Small intestine (tissue), 7 donors: ENCODE measurements at regions not wholly inside any gene's neighbourhood (a gene's known extent, or its start where the extent isn't known, plus 50 kb on each side); places are given as distances from the start of the nearest gene placed in this dataset.

Experiments
- DNase-seq, 2 donors: peaks; one replicate each; pipeline versions ENCODE4 v3.0.0 to v3.0.0-alpha.2; 2013
- FAIRE-seq: peaks from 2 replicates; lab custom pipeline; 2012; peaks lifted over from hg19 to GRCh38; lab: Jason Lieb, UNC
- H3K27ac ChIP-seq, 3 donors: one replicate each; pipeline ENCODE4 v1.5.1; 2013; ENCODE audit warnings: low read length in 2 of 3, mild to moderate bottlenecking in 2 of 3, control low read depth in 1 of 3, inconsistent platforms in 1 of 3, low read depth in 1 of 3, moderate library complexity in 1 of 3
- H3K27me3 ChIP-seq, 3 donors: one replicate each; pipeline ENCODE4 v1.6.1; 2013; ENCODE audit warnings: low read length in 3 of 3, inconsistent platforms in 1 of 3; ENCODE audit not compliant: control insufficient read depth in 3 of 3, insufficient read depth in 3 of 3
- H3K36me3 ChIP-seq, 3 donors: one replicate each; pipeline ENCODE4 v1.6.1; 2013; ENCODE audit warnings: low read length in 3 of 3, inconsistent platforms in 1 of 3, low read depth in 1 of 3, mild to moderate bottlenecking in 1 of 3, moderate library complexity in 1 of 3; ENCODE audit not compliant: control insufficient read depth in 3 of 3, insufficient read depth in 2 of 3
- H3K4me1 ChIP-seq, 3 donors: one replicate each; pipeline ENCODE4 v1.6.1; 2013; ENCODE audit warnings: low read length in 2 of 3, inconsistent platforms in 1 of 3, low read depth in 1 of 3, mild to moderate bottlenecking in 1 of 3, moderate library complexity in 1 of 3; ENCODE audit not compliant: control insufficient read depth in 3 of 3, insufficient read depth in 2 of 3
- H3K4me3 ChIP-seq, 3 donors: one replicate each; pipeline ENCODE4 v1.5.1; 2013; ENCODE audit warnings: low read length in 3 of 3, control low read depth in 1 of 3, inconsistent platforms in 1 of 3, low read depth in 1 of 3, mild to moderate bottlenecking in 1 of 3, moderate library complexity in 1 of 3
- H3K9me3 ChIP-seq, 2 donors: one replicate each; pipeline ENCODE4 v1.6.1; 2013; ENCODE audit warnings: low read depth in 1 of 2, low read length in 1 of 2; ENCODE audit not compliant: control insufficient read depth in 2 of 2, insufficient read depth in 1 of 2
- WGBS, 3 donors: extraction: QIAGEN DNeasy Blood & Tissue Kit; methylation state at CpG; one replicate each; pipeline ENCODE4 v1.1.7; 2013; 5-methylcytosine and 5-hydroxymethylcytosine counted together
- donor health status: healthy with polysubstance abuse.
- donor health status: control.
- donor health status: control.
- donor health status: Bipolar disorder and iron deficiency.
- donor health status: healthy.

- no peak overlapping the region for H3K4me3 ChIP-seq
- H3K27ac ChIP-seq = no peak overlapping the region
- H3K27me3 ChIP-seq = no peaks in the 10 kb centered on the region
- FAIRE-seq (no peak), DNase-seq (no peak)
- no peaks in the 10 kb centered on the region for H3K36me3 ChIP-seq
- no peaks in the 10 kb centered on the region for H3K9me3 ChIP-seq
- H3K4me1 ChIP-seq = peaks cover 0 to 4% (median 0%) of the 10 kb centered on the region in 3 donors
These were observed 74.2 kb upstream of the SLC12A2 start for GRCh38 chr5:128009403-128009802.

GRCh38 chr5:128011339-128011738 lies 72.2 kb upstream of the SLC12A2 start:
- Histone ChIP-seq H3K4me1 (peaks cover 0 to 7% (median 0%) of the 10 kb centered on the region in 3 donors), H3K27me3 (no peaks in the 10 kb centered on the region), H3K27ac (no peak overlapping the region), H3K36me3 (peaks cover 0 to 2% (median 0%) of the 10 kb centered on the region in 3 donors), H3K4me3 (no peak overlapping the region), H3K9me3 (no peaks in the 10 kb centered on the region)
- DNase-seq (no peak), FAIRE-seq (no peak)

- Histone ChIP-seq H3K4me3 (no peak overlapping the region), H3K4me1 (peaks cover 0 to 7% (median 0%) of the 10 kb centered on the region in 3 donors), H3K9me3 (no peaks in the 10 kb centered on the region), H3K27me3 (no peaks in the 10 kb centered on the region), H3K36me3 (peaks cover 0 to 2% (median 0%) of the 10 kb centered on the region in 3 donors), H3K27ac (no peak overlapping the region)
- FAIRE-seq (no peak), DNase-seq (no peak)
- 25 to 42% (median 36%) methylated on average over 2 of the region's 2 CpGs for WGBS, 3 donors
These were observed 69.0 kb upstream of the SLC12A2 start for GRCh38 chr5:128014578-128014977.

GRCh38 chr5:128015478-128015877 lies 68.1 kb upstream of the SLC12A2 start:
- no peaks in the 10 kb centered on the region for H3K9me3 ChIP-seq
- no peak overlapping the region for H3K4me3 ChIP-seq
- peaks cover 0 to 4% (median 0%) of the 10 kb centered on the region in 3 donors for H3K4me1 ChIP-seq
- peaks cover 0 to 2% (median 0%) of the 10 kb centered on the region in 3 donors for H3K36me3 ChIP-seq
- no peak overlapping the region for H3K27ac ChIP-seq
- no peak for DNase-seq
- no peaks in the 10 kb centered on the region for H3K27me3 ChIP-seq
- 67 to 80% (median 68%) methylated on average over 1 of the region's 1 CpG for WGBS, 3 donors
- FAIRE-seq = no peak

GRCh38 chr5:128015978-128016377 lies 67.6 kb upstream of the SLC12A2 start:
- H3K4me3 ChIP-seq = no peak overlapping the region
- WGBS, 3 donors = 96 to 100% (median 100%) methylated on average over 1 of the region's 1 CpG
- no peak for DNase-seq
- H3K36me3 ChIP-seq = peaks cover 0 to 2% (median 0%) of the 10 kb centered on the region in 3 donors
- no peak overlapping the region for H3K27ac ChIP-seq
- no peaks in the 10 kb centered on the region for H3K27me3 ChIP-seq
- no peaks in the 10 kb centered on the region for H3K9me3 ChIP-seq
- FAIRE-seq = no peak
- peaks cover 0 to 4% (median 0%) of the 10 kb centered on the region in 3 donors for H3K4me1 ChIP-seq

GRCh38 chr5:128019391-128019790 lies 64.2 kb upstream of the SLC12A2 start:
- FAIRE-seq (no peak), DNase-seq (no peak)
- WGBS, 3 donors = 97 to 100% (median 100%) methylated on average over 1 of the region's 1 CpG
- no peak overlapping the region for H3K4me3 ChIP-seq
- no peaks in the 10 kb centered on the region for H3K9me3 ChIP-seq
- H3K27ac ChIP-seq = no peak overlapping the region
- no peaks in the 10 kb centered on the region for H3K27me3 ChIP-seq
- H3K36me3 ChIP-seq = peaks cover 0 to 2% (median 0%) of the 10 kb centered on the region in 3 donors
- H3K4me1 ChIP-seq = peaks cover 0 to 3% (median 0%) of the 10 kb centered on the region in 3 donors

- no peak for FAIRE-seq
- H3K27ac ChIP-seq = no peak overlapping the region
- no peak for DNase-seq
- no peaks in the 10 kb centered on the region for H3K4me1 ChIP-seq
- WGBS, 3 donors = 92 to 100% (median 94%) methylated on average over 1 of the region's 1 CpG
- no peak overlapping the region for H3K4me3 ChIP-seq
- H3K36me3 ChIP-seq = peaks cover 0 to 2% (median 0%) of the 10 kb centered on the region in 3 donors
- H3K27me3 ChIP-seq = no peaks in the 10 kb centered on the region
- no peaks in the 10 kb centered on the region for H3K9me3 ChIP-seq
These were observed 63.6 kb upstream of the SLC12A2 start for GRCh38 chr5:128020012-128020411.

GRCh38 chr5:128021411-128021810 lies 62.2 kb upstream of the SLC12A2 start:
- FAIRE-seq (peak; percentile 67), DNase-seq (no peak)
- H3K4me1 ChIP-seq = no peaks in the 10 kb centered on the region
- no peaks in the 10 kb centered on the region for H3K36me3 ChIP-seq
- WGBS, 3 donors = 86 to 100% (median 95%) methylated on average over 1 of the region's 1 CpG
- H3K9me3 ChIP-seq = no peaks in the 10 kb centered on the region
- no peak overlapping the region for H3K27ac ChIP-seq
- no peaks in the 10 kb centered on the region for H3K27me3 ChIP-seq
- H3K4me3 ChIP-seq = no peak overlapping the region
